GM08714 (cell line): ENCODE measurements at regions not wholly inside any gene's neighbourhood (a gene's known extent, or its start where the extent isn't known, plus 50 kb on each side); places are given as distances from the start of the nearest gene placed in this dataset.
"Not testable (repeated sequence)": the region's sequence is repeated elsewhere in the genome, so short reads cannot be mapped to it uniquely, and the experiment has no call there.

Experiments used
- H3K4me3 ChIP-seq: fragments of 200-500 bp; sonication (Bioruptor generic); 2 replicates; pipeline ENCODE4 v1.5.1; 2014; ENCODE audit warnings: mild to moderate bottlenecking, low read length, inconsistent platforms
- ZNF274 ChIP-seq: IDR thresholded peaks from 2 replicates; pipeline ENCODE4 v1.6.1; 2012; ENCODE audit warnings: mild to moderate bottlenecking, low read depth, low read length

DNA sequence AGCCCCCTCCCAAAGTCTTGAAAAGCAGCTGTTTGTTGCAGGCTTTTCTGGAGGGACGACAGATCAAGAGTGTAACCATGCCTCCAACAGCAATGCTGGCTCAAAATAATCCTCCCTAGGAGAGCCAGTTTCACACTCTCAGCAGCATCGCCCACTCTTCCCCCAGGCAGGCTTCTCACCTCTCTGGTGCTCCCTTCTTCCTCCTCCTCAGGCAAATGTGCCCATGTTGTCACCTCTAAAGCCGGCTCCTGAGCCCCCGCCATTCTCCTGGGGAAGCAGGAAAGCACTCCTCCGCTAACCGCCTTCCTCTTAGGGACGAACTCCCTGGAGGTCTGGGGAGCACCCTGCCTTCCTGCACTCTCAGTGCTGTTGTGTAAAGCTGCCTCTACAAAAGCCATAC lies 98.9 kb upstream of the SGCG start:
- no peak overlapping the region for H3K4me3 ChIP-seq
- TF ChIP-seq ZNF274: no peak

DNA sequence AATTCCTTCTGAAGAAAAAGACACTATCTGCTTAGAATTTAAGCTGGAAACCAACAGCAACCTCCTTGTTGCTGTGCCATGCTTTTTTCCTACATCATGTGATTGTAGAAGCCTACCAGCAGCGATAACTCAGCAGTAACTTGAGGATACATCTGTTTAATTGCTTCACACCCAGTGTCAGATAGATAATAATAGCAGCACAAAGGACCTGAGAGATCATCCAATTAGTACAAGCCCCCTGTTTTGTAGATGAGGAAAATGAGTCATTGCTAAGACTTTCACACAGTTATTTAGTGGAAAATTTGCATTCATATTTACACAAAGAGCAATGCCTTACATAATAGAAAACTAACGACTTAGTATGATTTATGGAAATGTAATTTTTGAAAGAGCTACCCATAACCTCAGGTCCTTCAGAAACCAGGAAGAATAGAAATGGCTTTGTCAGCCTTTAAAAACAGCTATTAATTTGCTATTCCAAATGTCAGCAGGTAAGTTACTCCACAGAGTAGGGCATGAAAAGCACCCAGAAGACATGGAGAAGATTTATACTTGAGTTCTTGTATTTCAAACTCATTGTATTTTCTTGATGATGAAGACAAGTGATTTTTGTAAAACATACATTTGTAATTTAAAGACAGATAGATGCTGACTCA lies 93.7 kb upstream of the SGCG start:
- no peak overlapping the region for H3K4me3 ChIP-seq
- TF ChIP-seq ZNF274: no peak

DNA sequence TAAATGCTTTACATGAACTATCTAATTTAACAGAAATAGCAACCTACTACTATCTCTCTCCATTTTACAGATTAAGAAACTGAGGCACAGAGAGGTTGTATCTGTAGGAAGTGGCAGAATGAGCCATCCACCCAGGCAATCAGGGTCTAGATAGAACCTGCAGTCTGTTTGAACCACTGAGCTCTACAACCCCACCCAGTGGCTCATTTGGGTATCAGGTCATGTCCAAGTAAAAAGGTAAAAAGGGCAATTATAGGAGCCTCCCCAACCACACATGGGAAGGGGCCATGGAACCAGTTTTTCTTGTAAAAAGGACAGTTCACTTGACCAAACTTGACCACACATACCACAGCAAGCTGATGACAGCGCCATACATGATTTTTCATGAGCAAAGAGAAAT lies 92.9 kb upstream of the SGCG start:
- no peak overlapping the region for H3K4me3 ChIP-seq

DNA sequence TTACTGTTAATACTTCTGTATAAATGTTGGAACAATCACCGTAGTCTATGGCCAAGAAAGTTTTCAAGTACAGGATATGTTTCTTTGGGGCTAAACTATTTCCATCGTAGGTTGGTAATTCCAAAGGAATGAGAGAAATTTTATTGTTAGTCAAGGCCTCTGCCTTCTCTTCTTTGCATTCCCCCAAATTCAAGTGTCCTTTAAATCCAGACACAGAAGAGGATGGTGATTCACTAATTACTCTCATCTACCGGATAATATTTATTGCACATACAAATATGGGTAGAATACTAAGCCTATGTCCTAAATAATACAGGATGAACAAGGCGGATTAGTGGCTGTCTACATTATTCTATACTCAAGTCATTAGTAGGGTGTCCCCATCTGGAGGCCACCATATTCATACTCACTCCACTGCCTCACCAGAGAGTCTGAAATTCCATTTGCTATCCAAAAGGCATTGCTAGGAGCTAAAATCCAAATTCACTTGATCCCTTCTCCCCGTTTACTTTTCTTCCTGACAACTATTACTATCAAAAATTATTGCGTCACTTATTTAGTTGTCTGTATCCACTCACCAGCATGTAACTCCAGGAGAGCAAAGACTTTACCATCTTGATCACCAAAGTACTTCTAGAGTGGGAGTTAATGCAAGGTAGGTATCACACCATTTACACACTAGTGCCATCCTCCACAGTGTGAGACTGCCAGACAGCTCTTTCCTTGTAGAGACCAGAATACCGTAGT lies 82.4 kb upstream of the SGCG start:
- no peak overlapping the region for H3K4me3 ChIP-seq
- no peak for TF ChIP-seq ZNF274

More for the DNA sequence above, 92.9 kb upstream of the SGCG start:
- no peak for TF ChIP-seq ZNF274

DNA sequence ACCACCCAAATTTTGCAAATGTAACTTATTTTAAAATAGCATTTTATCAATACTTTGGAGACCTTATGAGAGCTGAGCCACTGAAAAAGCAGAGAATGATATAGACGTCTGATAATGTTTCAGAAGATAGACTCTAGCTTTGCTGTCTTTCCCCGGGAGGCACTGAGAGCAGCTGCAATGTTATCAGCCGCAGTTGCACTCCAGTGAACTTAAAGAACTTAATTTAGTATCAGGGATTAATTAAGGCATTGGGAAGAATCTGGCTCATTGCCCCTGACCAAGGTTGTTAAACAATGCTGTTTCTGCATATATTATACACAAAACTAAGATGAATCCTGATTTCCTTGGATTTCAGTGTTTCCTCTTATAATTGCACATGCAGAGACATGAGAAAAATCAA lies 75.7 kb upstream of the SGCG start:
- no peak overlapping the region for H3K4me3 ChIP-seq
- TF ChIP-seq ZNF274: no peak

DNA sequence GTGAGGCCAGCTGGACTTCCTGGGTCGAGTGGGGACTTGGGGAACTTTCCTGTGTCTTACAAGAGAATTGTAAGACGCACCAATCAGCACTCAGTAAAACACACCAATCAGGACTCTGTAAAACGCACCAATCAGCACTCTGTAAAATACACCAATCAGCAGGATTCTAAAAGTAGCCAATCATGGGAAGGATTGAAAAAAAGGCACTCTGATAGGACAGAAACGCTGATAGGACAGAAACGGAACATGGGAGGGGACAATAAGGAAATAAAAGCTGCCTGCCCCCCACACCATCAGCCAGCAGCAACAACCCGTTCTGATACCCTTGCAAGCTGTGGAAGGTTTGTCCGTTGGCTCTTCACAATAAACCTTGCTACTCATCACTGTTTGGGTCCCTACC lies 73.1 kb upstream of the SGCG start:
- no peak overlapping the region for H3K4me3 ChIP-seq
- no peak for TF ChIP-seq ZNF274

DNA sequence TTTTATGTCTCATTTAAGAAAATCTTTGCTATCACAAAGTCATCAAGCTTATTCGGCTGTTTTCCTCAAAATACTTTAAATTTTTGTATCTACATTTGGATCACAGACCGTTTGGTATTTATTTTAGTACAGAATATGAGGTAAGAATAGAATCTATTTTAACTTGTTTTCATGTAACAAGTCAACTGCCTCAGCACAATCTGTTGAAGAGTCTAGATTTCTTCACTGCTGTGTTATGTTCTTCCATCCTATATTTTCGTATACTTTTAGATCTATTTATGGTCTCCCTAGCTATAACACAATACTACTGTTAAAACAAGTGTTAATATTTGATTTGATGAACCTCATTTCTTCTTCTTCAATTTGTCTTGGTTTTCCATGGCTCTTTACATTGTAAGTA lies 61.6 kb upstream of the SGCG start:
- TF ChIP-seq ZNF274: no peak

DNA sequence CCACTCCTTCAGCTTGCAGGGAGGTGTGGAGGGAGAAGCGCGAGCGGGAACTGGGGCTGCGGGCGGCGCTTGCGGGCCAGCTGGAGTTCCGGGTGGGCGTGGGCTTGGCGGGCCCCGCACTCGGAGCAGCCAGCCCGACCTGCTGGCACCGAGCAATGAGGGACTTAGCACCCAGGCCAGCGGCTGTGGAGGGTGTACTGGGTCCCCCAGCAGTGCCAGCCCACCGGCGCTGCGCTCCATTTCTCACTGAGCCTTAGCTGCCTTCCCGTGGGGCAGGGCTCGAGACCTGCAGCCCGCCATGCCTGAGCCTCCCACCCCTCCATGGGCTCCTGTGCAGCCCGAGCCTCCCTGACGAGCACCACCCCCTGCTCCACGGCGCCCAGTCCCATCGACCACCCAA lies 53.2 kb upstream of the SGCG start:
- H3K4me3 ChIP-seq: not testable (repeated sequence)

More for the DNA sequence above, 61.6 kb upstream of the SGCG start:
- no peak overlapping the region for H3K4me3 ChIP-seq

DNA sequence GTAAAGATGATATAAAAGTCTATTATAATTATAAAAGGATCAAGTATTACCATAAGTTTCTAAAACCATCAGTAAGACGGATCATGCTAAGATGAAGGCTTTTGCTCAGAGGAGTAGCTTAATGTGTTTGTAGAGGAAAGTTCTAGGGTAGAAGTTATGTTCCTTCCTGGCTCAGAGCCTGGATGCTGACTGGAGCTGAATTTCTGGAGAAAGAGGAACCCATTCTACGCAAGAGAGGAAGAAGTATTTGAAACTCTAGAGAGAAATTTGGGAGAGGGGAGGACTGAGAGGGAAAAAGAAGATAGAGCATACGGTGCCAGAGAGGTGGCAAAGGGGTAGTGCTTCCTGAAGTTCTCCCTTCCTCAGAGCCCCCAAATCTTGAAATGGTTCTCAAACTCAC lies 51.4 kb upstream of the SGCG start:
- TF ChIP-seq ZNF274: no peak
- no peak overlapping the region for H3K4me3 ChIP-seq
